IMR-90 (cell line): ENCODE measurements at regions not wholly inside any gene's neighbourhood (a gene's known extent, or its start where the extent isn't known, plus 50 kb on each side); places are given as distances from the start of the nearest gene placed in this dataset.
A peak's percentile ranks its signal among the peaks of the same experiment; 100 is the strongest.

Experiments
- ATAC-seq: fragments of 200-7000 bp; cut with Tn5 transposase; 2 replicates; pipeline ENCODE4 v1.9.1; 2020; ENCODE audit warnings: low read depth, mild to moderate bottlenecking, moderate library complexity
- BruUV-seq: library from RNA; stranded (reverse); fragments of 400-500 nt; replicated peaks from 2 replicates; lab custom pipeline; 2021; lab: Mats Ljungman, UMichigan
- CTCF ChIA-PET: fragments of 300-600 bp; formaldehyde crosslinking; extraction: SDS; loops from one replicate; lab custom pipeline; 2021; ENCODE audit warnings: antibody characterized with exemption; lab: Yijun Ruan, JAX
- POLR2A ChIA-PET: fragments of 300-600 bp; sonication (Branson Sonifier 250); formaldehyde crosslinking; loops from one replicate; lab custom pipeline; 2022; ENCODE audit warnings: antibody characterized with exemption; ENCODE audit not compliant: unreplicated experiment; lab: Charles Lee
- DNase-seq: peaks from one replicate; pipeline ENCODE4 v3.0.0; 2013
- H2AFZ ChIP-seq: replicated peaks from 2 replicates; pipeline ENCODE3; 2013; ENCODE audit warnings: low read length, mild to moderate bottlenecking; ENCODE audit not compliant: poor library complexity
- H2AK5ac ChIP-seq: 2 replicates; pipeline ENCODE4 v1.6.1; 2013; ENCODE audit warnings: low read depth, low read length, inconsistent platforms
- H2AK9ac ChIP-seq: replicated peaks from 2 replicates; pipeline ENCODE3; 2013; ENCODE audit warnings: mild to moderate bottlenecking, low read depth, low read length, moderate library complexity; ENCODE audit not compliant: poor library complexity
- H2BK120ac ChIP-seq: 2 replicates; pipeline ENCODE4 v1.6.1; 2013; ENCODE audit warnings: low read depth, low read length, inconsistent platforms
- H2BK15ac ChIP-seq: 3 replicates; pipeline ENCODE4 v1.6.1; 2013; ENCODE audit warnings: low read depth, low read length, inconsistent platforms
- H2BK20ac ChIP-seq: 2 replicates; pipeline ENCODE4 v1.6.1; 2013; ENCODE audit warnings: low read depth, mild to moderate bottlenecking, inconsistent platforms, low read length, moderate library complexity
- H2BK5ac ChIP-seq: 2 replicates; pipeline ENCODE4 v1.6.1; 2013; ENCODE audit warnings: mild to moderate bottlenecking, low read depth, low read length, inconsistent platforms; ENCODE audit not compliant: poor library complexity, severe bottlenecking
- H3K14ac ChIP-seq: replicated peaks from 2 replicates; pipeline ENCODE4 v1.6.1; 2013; ENCODE audit warnings: low read depth, low read length, inconsistent platforms
- H3K18ac ChIP-seq: 2 replicates; pipeline ENCODE4 v1.6.1; 2013; ENCODE audit warnings: low read depth, low read length, control low read depth
- H3K23ac ChIP-seq: 2 replicates; pipeline ENCODE4 v1.6.1; 2013; ENCODE audit warnings: low read depth, low read length, inconsistent platforms
- H3K27ac ChIP-seq: 2 replicates; pipeline ENCODE4 v1.5.1; 2013; ENCODE audit warnings: mild to moderate bottlenecking, control low read depth, low read length; ENCODE audit not compliant: insufficient read depth
- H3K27me3 ChIP-seq: 2 replicates; pipeline ENCODE4 v1.6.1; 2013; ENCODE audit warnings: low read length; ENCODE audit not compliant: control insufficient read depth, insufficient read depth
- H3K36me3 ChIP-seq: 2 replicates; pipeline ENCODE4 v1.6.1; 2013; ENCODE audit warnings: low read length, mixed read lengths; ENCODE audit not compliant: control insufficient read depth, insufficient read depth
- H3K4ac ChIP-seq: 2 replicates; pipeline ENCODE4 v1.6.1; 2013; ENCODE audit warnings: low read depth, low read length, inconsistent platforms
- H3K4me1 ChIP-seq: 2 replicates; pipeline ENCODE4 v1.6.1; 2013; ENCODE audit warnings: low read length, mixed read lengths; ENCODE audit not compliant: control insufficient read depth, insufficient read depth
- H3K4me2 ChIP-seq: 2 replicates; pipeline ENCODE4 v1.6.1; 2013; ENCODE audit warnings: low read depth, mild to moderate bottlenecking, control low read depth, low read length, moderate library complexity
- H3K4me3 ChIP-seq: 2 replicates; pipeline ENCODE4 v1.5.1; 2013; ENCODE audit warnings: low read depth, mild to moderate bottlenecking, control low read depth, low read length, moderate library complexity; ENCODE audit not compliant: insufficient read depth
- H3K56ac ChIP-seq: 2 replicates; pipeline ENCODE4 v1.6.1; 2013; ENCODE audit warnings: low read length, inconsistent platforms; ENCODE audit not compliant: insufficient read depth; ENCODE audit errors: extremely low read depth
- H3K79me1 ChIP-seq, 2 experiments: 2 replicates each; pipeline ENCODE4 v1.6.1; 2013; ENCODE audit warnings: low read length in 2 of 2, inconsistent platforms in 1 of 2, low read depth in 1 of 2
- H3K9ac ChIP-seq: 2 replicates; pipeline ENCODE4 v1.6.1; 2013; ENCODE audit warnings: low read depth, low read length, control low read depth
- H3K9me1 ChIP-seq: 2 replicates; pipeline ENCODE4 v1.6.1; 2013; ENCODE audit warnings: low read length, inconsistent platforms; ENCODE audit not compliant: insufficient read depth
- H3K9me3 ChIP-seq: 2 replicates; pipeline ENCODE4 v1.6.1; 2013; ENCODE audit warnings: low read length; ENCODE audit not compliant: control insufficient read depth, insufficient read depth
- H4K20me1 ChIP-seq: 2 replicates; pipeline ENCODE4 v1.6.1; 2013; ENCODE audit warnings: low read length, inconsistent platforms; ENCODE audit not compliant: insufficient read depth
- H4K5ac ChIP-seq: 2 replicates; pipeline ENCODE4 v1.6.1; 2013; ENCODE audit warnings: mild to moderate bottlenecking, low read depth, low read length, control low read depth
- H4K8ac ChIP-seq, 2 experiments: 2 replicates each; pipeline ENCODE4 v1.6.1; 2013; ENCODE audit warnings: low read depth in 2 of 2, low read length in 2 of 2, control low read depth in 1 of 2, inconsistent platforms in 1 of 2
- H4K91ac ChIP-seq: 2 replicates; pipeline ENCODE4 v1.6.1; 2013; ENCODE audit warnings: low read depth, low read length, inconsistent platforms; ENCODE audit not compliant: insufficient read depth
- CHD1 ChIP-seq: IDR thresholded peaks from 2 replicates; pipeline ENCODE4 v1.6.1; 2012; ENCODE audit warnings: low read depth, low read length, improper control_type of control experiment
- MAFK ChIP-seq: IDR thresholded peaks from 2 replicates; pipeline ENCODE4 v1.6.1; 2012; ENCODE audit warnings: low read depth, low read length, improper control_type of control experiment
- dilution Hi-C: fragments of 300-500 bp; cut with HindIII; formaldehyde crosslinking; loops from one replicate; pipeline ENCODE4 v1.14.3; 2018; ENCODE audit warnings: low sequenced_read_pairs; ENCODE audit not compliant: unreplicated experiment
- in situ Hi-C: fragments of 300-500 bp; cut with MboI; formaldehyde crosslinking; loops from 3 replicates; pipeline ENCODE4 v1.14.3; 2019; ENCODE audit warnings: low sequenced_read_pairs, inconsistent platforms, mixed read lengths
- intact Hi-C: fragments of 100-400 bp; cut with micrococcal nuclease; formaldehyde crosslinking; loops from 2 replicates; pipeline ENCODE4 v1.10.0; 2022

DNA sequence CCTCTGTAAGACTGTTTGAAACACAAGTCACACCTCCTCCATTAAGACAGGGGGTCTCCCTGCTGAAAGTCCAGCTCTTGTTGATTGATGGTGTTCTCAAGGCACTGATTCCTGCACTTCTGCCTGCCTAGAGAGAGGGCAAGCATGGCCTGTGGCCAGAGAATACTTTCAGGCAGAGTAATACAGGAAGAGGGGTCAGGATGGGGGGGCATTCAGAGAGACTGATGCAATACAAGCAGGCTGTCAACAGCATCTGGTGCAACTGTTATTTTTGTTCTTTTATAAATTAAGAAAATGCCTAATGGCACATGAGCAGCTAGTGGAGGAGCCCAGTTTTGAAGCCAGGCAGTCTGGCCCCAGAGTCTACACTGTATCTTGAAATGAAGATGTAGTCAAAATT lies 302.2 kb downstream of the DIRAS2 start:
- ATAC-seq (peak; percentile 70), DNase-seq (peak; percentile 46)
- no peaks in the 10 kb centered on the region for H4K20me1 ChIP-seq
- H3K14ac ChIP-seq, result no peak overlapping the region
- H3K23ac ChIP-seq, result no peak overlapping the region
- no peaks in the 10 kb centered on the region for H3K4me1 ChIP-seq
- no peak overlapping the region for H2BK5ac ChIP-seq
- H3K56ac ChIP-seq, result no peak overlapping the region
- no peak for TF ChIP-seq CHD1
- TF ChIP-seq MAFK, result no peak
- H3K18ac ChIP-seq, result no peak overlapping the region
- intact Hi-C loops (no loop called here), dilution Hi-C loops (no loop called here), in situ Hi-C loops (no loop called here)
- ChIA-PET POLR2A (no interaction called here), CTCF (no interaction called here)
- H2AK9ac ChIP-seq, result no peak overlapping the region
- no peak overlapping the region for H2AFZ ChIP-seq
- no peak overlapping the region for H2AK5ac ChIP-seq
- H2BK120ac ChIP-seq, result no peak overlapping the region
- no peaks in the 10 kb centered on the region for H3K9me3 ChIP-seq
- no peaks in the 10 kb centered on the region for H3K27me3 ChIP-seq
- H2BK15ac ChIP-seq, result no peak overlapping the region
- no peak overlapping the region for H4K91ac ChIP-seq
- H3K4ac ChIP-seq, result no peak overlapping the region
- H2BK20ac ChIP-seq, result no peak overlapping the region
- H4K8ac ChIP-seq, result no peak overlapping the region
- no peaks in the 10 kb centered on the region for H3K36me3 ChIP-seq
- no peak overlapping the region for H4K5ac ChIP-seq
- no TSS peak for BruUV-seq
- no peaks in the 10 kb centered on the region for H3K79me1 ChIP-seq
- H3K4me3 ChIP-seq, result no peak overlapping the region
- no peaks in the 10 kb centered on the region for H3K9me1 ChIP-seq
- no peak overlapping the region for H3K9ac ChIP-seq
- no peak overlapping the region for H3K27ac ChIP-seq
- H3K4me2 ChIP-seq, result no peak overlapping the region
